ENCODE measurements at regions not wholly inside any gene's neighbourhood (a gene's known extent, or its start where the extent isn't known, plus 50 kb on each side); places are given as distances from the start of the nearest gene placed in this dataset.

- H3K4ac ChIP-seq (ENCODE audit: low read depth, low read length), result no peak overlapping the region
- intact Hi-C loops (cut with micrococcal nuclease), result no loop called here
- H2AFZ ChIP-seq (replicated peaks; ENCODE audit: low read length, poor library complexity), result no peak overlapping the region
- H3K9ac ChIP-seq (ENCODE audit: low read depth, low read length), result no peak overlapping the region
- no peak overlapping the region for H3K27ac ChIP-seq (ENCODE audit: insufficient read depth, low read length)
- H3K9me3 ChIP-seq (ENCODE audit: control insufficient read depth, insufficient read depth, low read length), result no peaks in the 10 kb centered on the region
- POLR2A ChIA-PET (ENCODE audit: unreplicated experiment), result no interaction called here
- H2BK120ac ChIP-seq (ENCODE audit: low read depth, low read length), result no peak overlapping the region
- H3K79me1 ChIP-seq (ENCODE audit: low read depth in 1 of 2, low read length in 2 of 2), result no peaks in the 10 kb centered on the region
- no peak overlapping the region for H4K5ac ChIP-seq (ENCODE audit: low read depth, low read length)
- no peak overlapping the region for H2BK15ac ChIP-seq (ENCODE audit: low read depth, low read length)
- dilution Hi-C loops (cut with HindIII; ENCODE audit: low sequenced_read_pairs, unreplicated experiment), result no loop called here
- no TSS peak for BruUV-seq (replicated peaks)
- no peak overlapping the region for H2BK5ac ChIP-seq (ENCODE audit: low read depth, low read length, poor library complexity, severe bottlenecking)
- H2BK20ac ChIP-seq (ENCODE audit: low read depth, low read length), result no peak overlapping the region
- H3K18ac ChIP-seq (ENCODE audit: low read depth, low read length), result no peak overlapping the region
- no peaks in the 10 kb centered on the region for H3K4me1 ChIP-seq (ENCODE audit: control insufficient read depth, insufficient read depth, low read length)
- H2AK5ac ChIP-seq (ENCODE audit: low read depth, low read length), result no peak overlapping the region
- in situ Hi-C loops (cut with MboI; ENCODE audit: low sequenced_read_pairs), result no loop called here
- H4K20me1 ChIP-seq (ENCODE audit: insufficient read depth, low read length), result no peaks in the 10 kb centered on the region
- no peaks in the 10 kb centered on the region for H3K9me1 ChIP-seq (ENCODE audit: insufficient read depth, low read length)
- DNase-seq (no peak), ATAC-seq (ENCODE audit: low read depth) (no peak)
- H3K36me3 ChIP-seq (ENCODE audit: control insufficient read depth, insufficient read depth, low read length), result no peaks in the 10 kb centered on the region
- no peak overlapping the region for H3K23ac ChIP-seq (ENCODE audit: low read depth, low read length)
- H3K14ac ChIP-seq (replicated peaks; ENCODE audit: low read depth, low read length), result no peak overlapping the region
- no peak overlapping the region for H4K91ac ChIP-seq (ENCODE audit: insufficient read depth, low read depth, low read length)
- TF ChIP-seq ELK1 (IDR thresholded peaks at IDR 0.05; ENCODE audit: borderline replicate concordance, low read depth, low read length), result no peak
- TF ChIP-seq CEBPB (IDR thresholded peaks at IDR 0.05; ENCODE audit: low read depth, low read length), result no peak
- TF ChIP-seq SMC3 (IDR thresholded peaks at IDR 0.05; ENCODE audit: low read depth, low read length), result no peak
- TF ChIP-seq USF2 (IDR thresholded peaks at IDR 0.05; ENCODE audit: low read depth, low read length), result no peak
- no peak for TF ChIP-seq CTCF (conservative IDR thresholded peaks at IDR 0.05; ENCODE audit: low read depth, low read length)
- no peak for TF ChIP-seq FOS (IDR thresholded peaks at IDR 0.05; ENCODE audit: low read depth, low read length)
- TF ChIP-seq MAZ (IDR thresholded peaks at IDR 0.05; ENCODE audit: borderline replicate concordance, low read depth, low read length), result no peak
- TF ChIP-seq NFE2L2 (IDR thresholded peaks at IDR 0.05; ENCODE audit: low read depth, low read length), result no peak
- no peak for TF ChIP-seq RAD21 (IDR thresholded peaks at IDR 0.05; ENCODE audit: low read length)
- TF ChIP-seq MXI1 (IDR thresholded peaks at IDR 0.05; ENCODE audit: borderline replicate concordance, low read depth, low read length), result no peak
- TF ChIP-seq RFX5 (IDR thresholded peaks at IDR 0.05; ENCODE audit: low read depth, low read length), result no peak
- TF ChIP-seq RCOR1 (IDR thresholded peaks at IDR 0.05; ENCODE audit: insufficient replicate concordance, low read length), result no peak
- no peak overlapping the region for H3K56ac ChIP-seq (ENCODE audit: extremely low read depth, insufficient read depth, low read length)
- no peak overlapping the region for H3K4me2 ChIP-seq (ENCODE audit: low read depth, low read length)
- H4K8ac ChIP-seq (ENCODE audit: low read depth in 2 of 2, low read length in 2 of 2), result no peak overlapping the region
- no CpG with 5 or more reads among the region's 2 CpGs for WGBS, 2 experiments (ENCODE audit: extremely low coverage in 2 of 2, insufficient read length in 1 of 2)
- CTCF ChIA-PET, result no interaction called here
- H2AK9ac ChIP-seq (replicated peaks; ENCODE audit: low read depth, low read length, poor library complexity), result peak overlapping the region; percentile 45
- no peaks in the 10 kb centered on the region for H3K27me3 ChIP-seq (ENCODE audit: control insufficient read depth, insufficient read depth, low read length)
- H3K4me3 ChIP-seq (ENCODE audit: insufficient read depth, low read depth, low read length), result no peak overlapping the region
These were observed 62.6 kb upstream of the TEX13D start for GRCh38 chrX:124269881-124270280.

All from IMR-90 (cell line).